ENCODE measurements at regions not wholly inside any gene's neighbourhood (a gene's known extent, or its start where the extent isn't known, plus 50 kb on each side); places are given as distances from the start of the nearest gene placed in this dataset.

- ChIA-PET POLR2A (no interaction called here), CTCF (no interaction called here)
- Mint-ChIP-seq H3K27me3 (ENCODE audit: insufficient read depth, unreplicated experiment) (no peaks in the 10 kb centered on the region), H3K27ac (ENCODE audit: unreplicated experiment) (no peak overlapping the region), H3K9me3 (ENCODE audit: unreplicated experiment) (no peaks in the 10 kb centered on the region), H3K36me3 (ENCODE audit: insufficient read depth, unreplicated experiment) (no peaks in the 10 kb centered on the region), H3K4me3 (ENCODE audit: unreplicated experiment) (no peak overlapping the region), H3K4me1 (ENCODE audit: low read depth, unreplicated experiment) (no peaks in the 10 kb centered on the region)
- no peaks in the 10 kb centered on the region for H3K9me3 ChIP-seq
- no peak for DNase-seq
- no peaks in the 10 kb centered on the region for H3K27me3 ChIP-seq (replicated peaks; ENCODE audit: control insufficient read depth, insufficient read depth, low read length)
- no peak overlapping the region for H3K4me3 ChIP-seq (ENCODE audit: low read depth, low read length)
- H3K4me1 ChIP-seq: no peaks in the 10 kb centered on the region
- intact Hi-C loops (cut with micrococcal nuclease; ENCODE audit: unreplicated experiment): no loop called here
- no peaks in the 10 kb centered on the region for H3K36me3 ChIP-seq (ENCODE audit: control insufficient read depth, insufficient read depth, low read length)
- no TSS peak for BruUV-seq (replicated peaks)
- TF ChIP-seq CTCF (IDR thresholded peaks at IDR 0.05; ENCODE audit: insufficient read depth in 1 of 2, low read depth in 1 of 2, low read length in 1 of 2, severe bottlenecking in 1 of 2, unreplicated experiment in 1 of 2): no peak
Observed at GRCh38 chr2:155026651-155027174, 328.2 kb downstream of the KCNJ3 start.

- Histone ChIP-seq H3K27me3 (replicated peaks; ENCODE audit: control insufficient read depth, insufficient read depth, low read length) (no peaks in the 10 kb centered on the region), H3K36me3 (ENCODE audit: control insufficient read depth, insufficient read depth, low read length) (no peaks in the 10 kb centered on the region), H3K4me3 (ENCODE audit: low read depth, low read length) (no peak overlapping the region), H3K4me1 (no peaks in the 10 kb centered on the region), H3K9me3 (no peaks in the 10 kb centered on the region)
- ChIA-PET CTCF (no interaction called here), POLR2A (no interaction called here)
- TF ChIP-seq CTCF (IDR thresholded peaks at IDR 0.05; ENCODE audit: insufficient read depth in 1 of 2, low read depth in 1 of 2, low read length in 1 of 2, severe bottlenecking in 1 of 2, unreplicated experiment in 1 of 2): no peak
- Mint-ChIP-seq H3K9me3 (ENCODE audit: unreplicated experiment) (no peaks in the 10 kb centered on the region), H3K4me1 (ENCODE audit: low read depth, unreplicated experiment) (no peaks in the 10 kb centered on the region), H3K27me3 (ENCODE audit: insufficient read depth, unreplicated experiment) (no peaks in the 10 kb centered on the region), H3K4me3 (ENCODE audit: unreplicated experiment) (no peak overlapping the region), H3K27ac (ENCODE audit: unreplicated experiment) (no peak overlapping the region), H3K36me3 (ENCODE audit: insufficient read depth, unreplicated experiment) (no peaks in the 10 kb centered on the region)
- no peak for DNase-seq
- BruUV-seq (replicated peaks): no TSS peak
- intact Hi-C loops (cut with micrococcal nuclease; ENCODE audit: unreplicated experiment): no loop called here
Observed at GRCh38 chr2:155023674-155024073, 325.2 kb downstream of the KCNJ3 start.

- H3K27ac Mint-ChIP-seq (ENCODE audit: unreplicated experiment): no peak overlapping the region
- no peaks in the 10 kb centered on the region for H3K27me3 Mint-ChIP-seq (ENCODE audit: insufficient read depth, unreplicated experiment)
- Histone ChIP-seq H3K9me3 (no peaks in the 10 kb centered on the region), H3K4me3 (ENCODE audit: low read depth, low read length) (no peak overlapping the region), H3K4me1 (no peaks in the 10 kb centered on the region), H3K27me3 (replicated peaks; ENCODE audit: control insufficient read depth, insufficient read depth, low read length) (no peaks in the 10 kb centered on the region), H3K36me3 (ENCODE audit: control insufficient read depth, insufficient read depth, low read length) (no peaks in the 10 kb centered on the region)
- CTCF ChIA-PET: no interaction called here
- POLR2A ChIA-PET: no interaction called here
- TF ChIP-seq CTCF (IDR thresholded peaks at IDR 0.05; ENCODE audit: insufficient read depth in 1 of 2, low read depth in 1 of 2, low read length in 1 of 2, severe bottlenecking in 1 of 2, unreplicated experiment in 1 of 2): no peak
- no peaks in the 10 kb centered on the region for H3K36me3 Mint-ChIP-seq (ENCODE audit: insufficient read depth, unreplicated experiment)
- intact Hi-C loops (cut with micrococcal nuclease; ENCODE audit: unreplicated experiment): no loop called here
- no TSS peak for BruUV-seq (replicated peaks)
- no peaks in the 10 kb centered on the region for H3K9me3 Mint-ChIP-seq (ENCODE audit: unreplicated experiment)
- H3K4me3 Mint-ChIP-seq (ENCODE audit: unreplicated experiment): no peak overlapping the region
- DNase-seq: no peak
- no peaks in the 10 kb centered on the region for H3K4me1 Mint-ChIP-seq (ENCODE audit: low read depth, unreplicated experiment)
Observed at GRCh38 chr2:155022531-155022930, 324.0 kb downstream of the KCNJ3 start.

Measured in Caco-2 (cell line).